ENCODE measurements at regions not wholly inside any gene's neighbourhood (a gene's known extent, or its start where the extent isn't known, plus 50 kb on each side); places are given as distances from the start of the nearest gene placed in this dataset.

- Histone ChIP-seq H3K23ac (ENCODE audit: insufficient read length, low read depth, low read length) (no peak overlapping the region), H2BK15ac (ENCODE audit: low read depth, low read length) (no peak overlapping the region), H4K5ac (ENCODE audit: insufficient read length, low read depth, low read length) (no peak overlapping the region), H3K79me2 (ENCODE audit: insufficient read depth, low read length) (no peaks in the 10 kb centered on the region), H3K23me2 (ENCODE audit: insufficient read length, low read depth, low read length, poor library complexity, severe bottlenecking) (no peaks in the 10 kb centered on the region), H4K20me1 (ENCODE audit: control insufficient read depth, insufficient read depth, insufficient read length) (no peaks in the 10 kb centered on the region), H2BK120ac (ENCODE audit: low read depth, low read length, poor library complexity, severe bottlenecking) (no peak overlapping the region), H3K9ac (ENCODE audit: extremely low read depth, insufficient read length, low read length) (no peak overlapping the region), H3K56ac (ENCODE audit: insufficient read length, low read depth, low read length) (no peak overlapping the region), H3K79me1 (ENCODE audit: insufficient read depth, low read depth, low read length, poor library complexity, severe bottlenecking) (no peaks in the 10 kb centered on the region), H3K27me3 (ENCODE audit: insufficient read depth, low read length) (no peaks in the 10 kb centered on the region), H3K4me1 (ENCODE audit: insufficient read depth, low read length) (no peaks in the 10 kb centered on the region), H3T11ph (ENCODE audit: low read length) (no peak overlapping the region), H2AFZ (ENCODE audit: low read length) (no peak overlapping the region), H3K27ac (ENCODE audit: insufficient read length, low read depth, low read length) (no peak overlapping the region), H3K4ac (ENCODE audit: low read depth, low read length) (no peak overlapping the region), H3K18ac (ENCODE audit: insufficient read length, low read depth, low read length) (no peak overlapping the region), H4K91ac (ENCODE audit: insufficient read length, low read depth, low read length) (no peak overlapping the region), H2BK20ac (ENCODE audit: low read depth, low read length, poor library complexity, severe bottlenecking) (no peak overlapping the region), H3K4me2 (ENCODE audit: insufficient read depth, insufficient read length, low read length) (no peak overlapping the region), H2BK12ac (ENCODE audit: insufficient read length, low read depth, low read length) (no peak overlapping the region), H3K9me3 (ENCODE audit: control insufficient read depth, low read depth, low read length) (no peaks in the 10 kb centered on the region), H3K14ac (ENCODE audit: insufficient read depth, low read length) (no peak overlapping the region), H4K8ac (replicated peaks; ENCODE audit: insufficient read length, low read depth, low read length) (no peak overlapping the region), H2AK5ac (ENCODE audit: insufficient read length, low read length) (no peak overlapping the region), H2BK5ac (ENCODE audit: insufficient read length, low read length) (no peak overlapping the region)
- H3K4me1 Mint-ChIP-seq = no peaks in the 10 kb centered on the region
- DNase-seq = no peak
- no peak for TF ChIP-seq CTCF (conservative IDR thresholded peaks at IDR 0.05)
- H3K36me3 Mint-ChIP-seq (ENCODE audit: insufficient read depth in 1 of 3, low read depth in 3 of 3) = peaks cover 0 to 6% (median 4%) of the 10 kb centered on the region in 3 experiments; a peak in 2 of 7 replicates
- no peak overlapping the region for H3K27ac Mint-ChIP-seq
- H3K4me3 Mint-ChIP-seq = no peak overlapping the region
- no CpG with 5 or more reads among the region's 4 CpGs for WGBS (ENCODE audit: extremely low coverage, insufficient read length, low lambda C conversion rate)
- H3K27me3 Mint-ChIP-seq (ENCODE audit: low read depth) = no peaks in the 10 kb centered on the region
- H3K9me3 Mint-ChIP-seq = peaks cover 11 to 15% of the 10 kb centered on the region in 2 experiments
Measured at GRCh38 chr5:101036778-101037177, 133.7 kb upstream of the ST8SIA4 start.

Data from H9 (cell line).